GM12873 (cell line): ENCODE measurements at regions not wholly inside any gene's neighbourhood (a gene's known extent, or its start where the extent isn't known, plus 50 kb on each side); places are given as distances from the start of the nearest gene placed in this dataset.

ENCODE experiments used
- CTCF ChIP-seq: IDR thresholded peaks from 2 replicates; pipeline ENCODE4 v1.5.1; 2012; ENCODE audit warnings: low read depth, mild to moderate bottlenecking, moderate library complexity, low read length, control low read depth; ENCODE audit not compliant: insufficient read depth; ENCODE audit errors: missing control alignments

- no peak for TF ChIP-seq CTCF
These were observed 1043.0 kb upstream of the CHAC2 start for GRCh38 chr2:52724585-52724984.

DNA sequence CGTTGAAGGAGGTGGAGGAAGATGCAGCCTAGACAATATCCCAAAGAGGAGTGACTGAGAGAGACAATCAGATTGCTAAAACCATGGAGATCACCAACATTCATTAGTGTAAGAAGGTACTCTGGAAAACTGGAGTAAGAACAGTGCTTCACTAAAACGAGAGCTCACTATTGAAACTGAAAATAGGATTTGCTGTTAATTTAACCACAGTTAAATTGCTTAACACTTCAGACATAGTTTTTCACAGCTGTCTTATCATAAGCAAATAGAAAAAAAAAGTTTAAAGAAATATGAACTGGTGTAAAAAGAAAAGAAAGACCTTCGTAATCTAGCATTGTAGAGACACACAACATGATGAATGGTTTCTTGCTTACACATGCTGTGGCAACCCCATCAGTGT lies 1049.8 kb upstream of the CHAC2 start:
- TF ChIP-seq CTCF = no peak

DNA sequence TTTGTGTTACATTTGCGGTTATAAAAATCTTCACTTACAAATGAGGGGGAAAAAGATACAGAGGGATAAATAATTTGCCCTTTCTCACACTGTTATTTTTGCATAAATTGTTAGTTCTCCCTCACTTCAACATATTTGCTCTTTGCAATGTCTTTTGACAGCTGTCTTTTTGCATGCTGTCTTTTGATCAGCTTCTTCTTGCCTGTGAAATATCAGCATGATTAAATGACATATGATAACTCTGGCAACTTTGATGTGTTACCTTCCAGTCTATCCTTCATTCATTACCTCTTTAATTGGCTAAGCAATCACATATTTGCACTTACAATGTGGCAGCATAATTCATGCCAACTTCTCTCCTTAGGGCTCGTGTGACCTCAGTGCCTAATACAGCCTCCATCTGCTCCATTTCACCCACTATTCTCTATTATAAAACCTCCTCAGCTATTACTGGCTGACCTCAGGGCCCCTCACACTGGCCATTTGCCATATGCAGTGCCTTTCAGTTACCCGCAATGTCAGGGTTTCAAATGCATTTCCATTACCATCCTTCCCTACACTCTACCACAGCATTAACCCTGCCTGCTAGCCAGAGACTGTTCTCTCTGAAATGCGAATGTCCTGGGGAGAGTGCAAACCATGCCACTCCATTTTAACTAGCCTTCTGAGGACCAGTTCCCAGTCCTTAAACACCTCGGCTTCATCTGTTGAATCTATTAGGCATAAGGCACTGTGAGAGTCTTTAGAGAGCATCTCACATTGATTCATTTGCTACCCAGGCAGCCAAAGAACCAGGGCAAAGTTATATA lies 1056.6 kb upstream of the CHAC2 start:
- TF ChIP-seq CTCF = no peak

DNA sequence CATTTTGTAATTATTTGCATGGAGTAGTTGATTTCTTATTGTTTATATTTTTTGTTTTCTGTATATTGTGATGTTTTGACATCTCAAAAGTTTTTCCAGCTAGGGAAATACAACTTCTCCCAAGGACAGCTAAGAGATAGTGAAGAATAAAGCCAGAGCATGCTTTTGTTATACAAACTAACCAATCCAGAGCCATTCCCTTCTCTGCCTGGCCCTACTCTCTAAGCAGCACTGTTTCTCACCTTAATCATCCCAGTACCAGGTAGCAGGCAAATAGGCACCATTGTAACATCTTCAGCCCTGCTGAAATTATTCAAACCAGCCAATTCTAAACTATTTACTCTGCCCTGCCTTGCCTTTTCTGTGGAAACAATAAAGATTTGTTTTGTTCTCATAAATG lies 1063.4 kb upstream of the CHAC2 start:
- TF ChIP-seq CTCF = no peak

GRCh38 chr2:52703004-52703403 lies 1064.6 kb upstream of the CHAC2 start:
- no peak for TF ChIP-seq CTCF

- TF ChIP-seq CTCF = no peak
These were observed 1069.2 kb upstream of the CHAC2 start for GRCh38 chr2:52698408-52698807.

DNA sequence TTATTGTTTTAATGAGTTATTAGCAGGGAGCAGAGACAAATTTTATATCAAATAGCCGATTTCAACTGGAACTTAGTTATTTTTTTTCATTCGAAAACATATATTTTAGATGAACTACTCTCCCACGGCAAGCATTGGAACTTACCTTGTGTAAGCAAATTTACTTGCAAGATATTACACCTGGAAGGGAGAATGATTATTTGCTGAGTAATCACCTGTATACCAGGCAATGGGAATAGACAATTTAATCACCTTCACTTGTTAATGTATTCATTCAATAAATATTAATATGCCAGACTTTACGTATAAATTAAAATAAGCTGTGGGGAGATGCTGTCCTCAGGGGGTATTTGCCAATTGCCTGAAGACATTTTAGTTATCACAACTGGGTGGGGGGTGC lies 1069.9 kb upstream of the CHAC2 start:
- TF ChIP-seq CTCF = no peak
